ENCODE measurements at regions not wholly inside any gene's neighbourhood (a gene's known extent, or its start where the extent isn't known, plus 50 kb on each side); places are given as distances from the start of the nearest gene placed in this dataset.

DNA sequence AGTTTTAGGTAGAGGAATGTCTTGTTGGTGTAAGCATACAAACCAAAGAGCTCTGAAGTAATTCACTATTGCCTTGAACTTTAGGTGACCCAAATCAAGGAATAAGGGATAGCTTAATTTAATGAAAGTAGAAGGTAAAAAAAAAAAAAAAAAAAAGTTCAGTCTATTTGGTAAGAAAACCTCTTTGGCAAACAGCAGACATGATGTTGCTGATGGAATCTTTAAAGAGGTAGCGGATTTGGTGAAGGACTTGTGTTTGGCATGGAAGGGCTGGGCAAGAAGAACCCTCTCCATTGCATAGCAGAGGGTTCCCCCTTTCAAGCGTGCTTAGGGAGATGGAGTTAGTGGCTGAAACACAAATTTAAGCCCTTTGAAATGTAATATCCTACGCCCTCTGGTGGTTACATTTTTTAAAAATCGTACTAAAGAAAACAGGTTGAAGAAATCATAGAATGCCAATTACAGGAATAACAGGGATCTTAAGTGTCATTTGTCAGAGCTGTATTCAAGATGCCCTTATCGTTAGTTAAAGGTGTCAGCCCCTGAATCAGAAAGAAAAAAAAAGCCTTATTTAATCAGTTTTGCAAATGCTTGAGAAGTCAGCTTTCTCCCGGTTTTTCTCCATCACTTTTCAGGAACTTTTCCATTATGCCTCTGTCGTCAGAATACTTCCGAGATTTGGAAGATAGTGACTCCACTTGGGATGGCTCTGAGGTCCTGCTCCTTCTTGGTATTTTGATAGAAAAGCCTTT, 383.1 kb downstream of the KCNJ2 start:
- TF ChIP-seq CTCF (IDR thresholded peaks at IDR 0.05), result peak; percentile 47 to 62 (median 54)
- no peak for TF ChIP-seq POLR2A (IDR thresholded peaks at IDR 0.05)
